Suprapubic skin (tissue), 4 donors: ENCODE measurements at regions not wholly inside any gene's neighbourhood (a gene's known extent, or its start where the extent isn't known, plus 50 kb on each side); places are given as distances from the start of the nearest gene placed in this dataset.
"Not testable (repeated sequence)": the region's sequence is repeated elsewhere in the genome, so short reads cannot be mapped to it uniquely, and the experiment has no call there.

Source experiments
- DNase-seq, 2 donors: peaks; one replicate each; pipeline ENCODE4 v3.0.0-alpha.2; 2019; ENCODE audit warnings: low spot score in 2 of 2
- H3K27ac ChIP-seq: fragments of 200-600 bp; sonication (generic); one replicate; pipeline ENCODE4 v1.5.1; 2019
- H3K27me3 ChIP-seq: fragments of 200-600 bp; sonication (generic); one replicate; pipeline ENCODE4 v1.5.1; 2019
- H3K36me3 ChIP-seq: fragments of 200-600 bp; sonication (generic); one replicate; pipeline ENCODE4 v1.5.1; 2019
- H3K4me1 ChIP-seq: fragments of 200-600 bp; sonication (generic); one replicate; pipeline ENCODE4 v1.5.1; 2019
- H3K4me3 ChIP-seq: fragments of 200-600 bp; sonication (generic); one replicate; pipeline ENCODE4 v1.5.1; 2019; ENCODE audit warnings: mild to moderate bottlenecking
- H3K9me3 ChIP-seq: fragments of 200-600 bp; sonication (generic); one replicate; pipeline ENCODE4 v1.5.1; 2019
- EP300 ChIP-seq: sonication (generic); formaldehyde crosslinking; IDR thresholded peaks from one replicate; pipeline ENCODE4 v1.6.1; 2017; ENCODE audit warnings: antibody characterized with exemption
- POLR2A ChIP-seq, 2 donors: fragments of 450-650 bp; IDR thresholded peaks; one replicate each; pipeline ENCODE4 v1.6.1; 2017; ENCODE audit warnings: antibody characterized with exemption in 2 of 2, mild to moderate bottlenecking in 2 of 2, moderate library complexity in 2 of 2
- POLR2AphosphoS5 ChIP-seq, 3 donors: sonication (generic); formaldehyde crosslinking; IDR thresholded peaks; one replicate each; pipeline ENCODE4 v1.6.1; 2017; ENCODE audit warnings: antibody characterized with exemption in 3 of 3
- WGBS: methylation state at CpG from one replicate; pipeline ENCODE4 v1.1.5; 2018; 5-methylcytosine and 5-hydroxymethylcytosine counted together
- TF ChIP-seq, protein P1 (sequence below), 2 donors: fragments of 200-600 bp in 1 of 2; fragments of 450-650 bp in 1 of 2; sonication (generic) in 1 of 2; IDR thresholded peaks; one replicate each; pipeline ENCODE4 v1.5.1; 2016 to 2019; ENCODE audit warnings: antibody characterized with exemption in 2 of 2, mild to moderate bottlenecking in 1 of 2, moderate library complexity in 1 of 2

DNA sequence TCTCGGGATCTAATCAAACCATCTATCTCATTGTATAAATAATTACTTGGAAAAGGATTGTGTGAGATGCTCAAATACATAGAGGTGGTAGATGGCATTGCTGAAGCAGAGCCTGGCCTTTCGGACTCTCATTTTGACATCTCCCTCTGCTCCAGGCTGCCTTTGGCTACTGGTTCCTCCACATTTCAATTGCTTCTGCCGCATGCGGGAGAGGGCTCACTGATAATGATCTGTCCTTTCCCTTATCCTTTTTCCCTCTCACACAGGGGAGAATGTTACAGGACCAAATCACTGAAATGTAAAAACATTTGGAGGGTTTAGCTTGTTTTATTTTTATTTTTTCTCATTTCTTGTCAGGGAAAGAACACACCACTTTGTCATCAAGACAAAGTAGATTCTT is 380.6 kb upstream of the UBE2E3 start:
- DNase-seq, result no peak
- no peaks in the 10 kb centered on the region for H3K4me1 ChIP-seq
- H3K27me3 ChIP-seq, result no peaks in the 10 kb centered on the region
- H3K36me3 ChIP-seq, result no peaks in the 10 kb centered on the region
- H3K27ac ChIP-seq, result no peak overlapping the region
- WGBS, result 85% methylated on average over 4 of the region's 4 CpGs
- TF ChIP-seq POLR2A (IDR thresholded peaks at IDR 0.05) (no peak), EP300 (no peak), POLR2AphosphoS5 (IDR thresholded peaks at IDR 0.05) (no peak)
- TF ChIP-seq, protein P1, sequence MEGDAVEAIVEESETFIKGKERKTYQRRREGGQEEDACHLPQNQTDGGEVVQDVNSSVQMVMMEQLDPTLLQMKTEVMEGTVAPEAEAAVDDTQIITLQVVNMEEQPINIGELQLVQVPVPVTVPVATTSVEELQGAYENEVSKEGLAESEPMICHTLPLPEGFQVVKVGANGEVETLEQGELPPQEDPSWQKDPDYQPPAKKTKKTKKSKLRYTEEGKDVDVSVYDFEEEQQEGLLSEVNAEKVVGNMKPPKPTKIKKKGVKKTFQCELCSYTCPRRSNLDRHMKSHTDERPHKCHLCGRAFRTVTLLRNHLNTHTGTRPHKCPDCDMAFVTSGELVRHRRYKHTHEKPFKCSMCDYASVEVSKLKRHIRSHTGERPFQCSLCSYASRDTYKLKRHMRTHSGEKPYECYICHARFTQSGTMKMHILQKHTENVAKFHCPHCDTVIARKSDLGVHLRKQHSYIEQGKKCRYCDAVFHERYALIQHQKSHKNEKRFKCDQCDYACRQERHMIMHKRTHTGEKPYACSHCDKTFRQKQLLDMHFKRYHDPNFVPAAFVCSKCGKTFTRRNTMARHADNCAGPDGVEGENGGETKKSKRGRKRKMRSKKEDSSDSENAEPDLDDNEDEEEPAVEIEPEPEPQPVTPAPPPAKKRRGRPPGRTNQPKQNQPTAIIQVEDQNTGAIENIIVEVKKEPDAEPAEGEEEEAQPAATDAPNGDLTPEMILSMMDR (IDR thresholded peaks at IDR 0.05), result no peak
- H3K4me3 ChIP-seq, result no peak overlapping the region
- H3K9me3 ChIP-seq, result no peaks in the 10 kb centered on the region

DNA sequence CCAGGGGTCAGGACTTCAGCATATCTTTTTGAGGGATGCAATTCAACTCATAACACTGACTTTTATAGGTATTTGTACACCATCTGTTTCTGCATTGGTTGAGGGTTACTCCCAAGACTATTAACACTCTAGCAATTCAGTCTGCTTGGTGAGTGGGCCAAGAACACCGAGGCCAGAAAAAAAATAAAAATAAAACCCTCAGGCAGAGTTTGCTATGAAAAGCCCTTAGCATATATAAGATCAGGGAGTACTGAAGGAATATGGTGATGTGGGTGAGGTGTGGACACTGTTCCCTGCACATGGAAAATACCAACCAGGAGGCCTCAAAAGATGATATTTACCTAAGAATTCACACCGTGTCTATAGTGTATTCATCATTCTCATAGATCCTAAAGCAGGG is 383.2 kb upstream of the UBE2E3 start:
- Histone ChIP-seq H3K4me1 (no peaks in the 10 kb centered on the region), H3K36me3 (no peaks in the 10 kb centered on the region), H3K9me3 (no peaks in the 10 kb centered on the region), H3K4me3 (no peak overlapping the region), H3K27me3 (no peaks in the 10 kb centered on the region), H3K27ac (no peak overlapping the region)
- no peak for TF ChIP-seq EP300
- TF ChIP-seq, protein P1 (IDR thresholded peaks at IDR 0.05), result no peak
- TF ChIP-seq POLR2A (IDR thresholded peaks at IDR 0.05), result no peak
- TF ChIP-seq POLR2AphosphoS5 (IDR thresholded peaks at IDR 0.05), result no peak
- WGBS, result 75% methylated on average over 2 of the region's 2 CpGs
- DNase-seq, result no peak

DNA sequence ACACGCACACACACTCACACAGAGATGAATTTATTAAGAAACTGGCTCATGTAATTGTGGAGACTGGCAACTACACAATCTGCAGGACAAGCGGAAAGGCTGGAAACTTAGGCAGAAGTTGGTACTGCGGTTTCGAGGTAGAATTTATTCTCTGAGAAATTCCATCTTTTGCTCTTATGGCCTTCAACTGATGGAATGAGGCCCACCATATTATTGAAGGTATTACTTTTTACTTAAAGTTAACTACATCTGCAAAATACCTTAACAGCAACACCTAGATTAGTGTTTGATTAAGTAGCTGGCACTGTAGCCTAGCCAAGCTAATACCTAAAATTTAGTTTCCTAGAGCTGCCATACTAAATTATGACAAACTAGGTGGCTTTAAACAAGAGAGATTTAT is 384.0 kb upstream of the UBE2E3 start:
- Histone ChIP-seq H3K4me3 (no peak overlapping the region), H3K27me3 (no peaks in the 10 kb centered on the region), H3K4me1 (no peaks in the 10 kb centered on the region), H3K27ac (no peak overlapping the region), H3K9me3 (no peaks in the 10 kb centered on the region), H3K36me3 (no peaks in the 10 kb centered on the region)
- TF ChIP-seq, protein P1 (IDR thresholded peaks at IDR 0.05), result no peak
- TF ChIP-seq POLR2A (IDR thresholded peaks at IDR 0.05) (no peak), EP300 (no peak), POLR2AphosphoS5 (IDR thresholded peaks at IDR 0.05) (no peak)
- 95% methylated on average over 4 of the region's 4 CpGs for WGBS
- DNase-seq, result no peak

DNA sequence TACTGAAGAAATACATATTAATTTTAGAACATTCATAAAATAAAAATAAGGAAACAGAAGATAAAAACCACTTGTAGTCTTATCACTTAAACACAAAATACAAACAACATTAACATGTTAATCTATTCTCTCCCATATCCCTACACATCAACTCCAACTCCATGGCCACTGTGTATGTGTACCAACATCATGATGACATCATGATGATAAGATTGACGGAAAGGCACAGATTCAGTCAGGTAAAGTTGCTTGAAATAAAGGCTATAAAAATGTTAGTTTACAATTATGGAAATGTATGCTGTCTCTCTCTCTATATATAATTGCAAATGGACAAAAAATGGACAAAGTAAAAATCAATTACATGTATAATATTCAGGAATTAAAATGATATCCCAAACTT is 388.5 kb upstream of the UBE2E3 start:
- Histone ChIP-seq H3K36me3 (no peaks in the 10 kb centered on the region), H3K27ac (no peak overlapping the region), H3K4me3 (no peak overlapping the region), H3K4me1 (no peaks in the 10 kb centered on the region), H3K9me3 (no peaks in the 10 kb centered on the region), H3K27me3 (no peaks in the 10 kb centered on the region)
- WGBS, result 95% methylated on average over 1 of the region's 1 CpG
- TF ChIP-seq, protein P1 (IDR thresholded peaks at IDR 0.05), result no peak
- no peak for TF ChIP-seq EP300
- no peak for TF ChIP-seq POLR2AphosphoS5 (IDR thresholded peaks at IDR 0.05)
- DNase-seq, result no peak

- WGBS, result 78% methylated on average over 11 of the region's 11 CpGs
- not testable (repeated sequence) for DNase-seq
Measured at GRCh38 chr2:180591093-180591781, 389.2 kb upstream of the UBE2E3 start.

More at GRCh38 chr2:180591093-180591781, 389.2 kb upstream of the UBE2E3 start:
- H3K4me1 ChIP-seq, H3K27ac ChIP-seq, H3K4me3 ChIP-seq, H3K9me3 ChIP-seq, H3K27me3 ChIP-seq, H3K36me3 ChIP-seq: not testable (repeated sequence)
